Mammary epithelial cell (primary cell): ENCODE measurements at regions not wholly inside any gene's neighbourhood (a gene's known extent, or its start where the extent isn't known, plus 50 kb on each side); places are given as distances from the start of the nearest gene placed in this dataset.

Source experiments
- EZH2 ChIP-seq: IDR thresholded peaks from 2 replicates; pipeline ENCODE4 v1.6.1; 2012; ENCODE audit warnings: low read length, inconsistent platforms, borderline replicate concordance
- TF ChIP-seq, protein P1 (sequence below), 2 donors: IDR thresholded peaks in 1 of 2; conservative IDR thresholded peaks in 1 of 2; 2 replicates each; pipeline ENCODE4 v1.5.1; 2011 to 2012; ENCODE audit warnings: inconsistent platforms in 2 of 2, low read length in 2 of 2, mild to moderate bottlenecking in 2 of 2, control low read depth in 1 of 2, low read depth in 1 of 2; ENCODE audit not compliant: insufficient read depth in 1 of 2; ENCODE audit errors: extremely low read depth in 1 of 2

GRCh38 chr12:116432314-116432750, 126.8 kb upstream of the MAP1LC3B2 start:
- TF ChIP-seq, protein P1, sequence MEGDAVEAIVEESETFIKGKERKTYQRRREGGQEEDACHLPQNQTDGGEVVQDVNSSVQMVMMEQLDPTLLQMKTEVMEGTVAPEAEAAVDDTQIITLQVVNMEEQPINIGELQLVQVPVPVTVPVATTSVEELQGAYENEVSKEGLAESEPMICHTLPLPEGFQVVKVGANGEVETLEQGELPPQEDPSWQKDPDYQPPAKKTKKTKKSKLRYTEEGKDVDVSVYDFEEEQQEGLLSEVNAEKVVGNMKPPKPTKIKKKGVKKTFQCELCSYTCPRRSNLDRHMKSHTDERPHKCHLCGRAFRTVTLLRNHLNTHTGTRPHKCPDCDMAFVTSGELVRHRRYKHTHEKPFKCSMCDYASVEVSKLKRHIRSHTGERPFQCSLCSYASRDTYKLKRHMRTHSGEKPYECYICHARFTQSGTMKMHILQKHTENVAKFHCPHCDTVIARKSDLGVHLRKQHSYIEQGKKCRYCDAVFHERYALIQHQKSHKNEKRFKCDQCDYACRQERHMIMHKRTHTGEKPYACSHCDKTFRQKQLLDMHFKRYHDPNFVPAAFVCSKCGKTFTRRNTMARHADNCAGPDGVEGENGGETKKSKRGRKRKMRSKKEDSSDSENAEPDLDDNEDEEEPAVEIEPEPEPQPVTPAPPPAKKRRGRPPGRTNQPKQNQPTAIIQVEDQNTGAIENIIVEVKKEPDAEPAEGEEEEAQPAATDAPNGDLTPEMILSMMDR (conservative IDR thresholded peaks at IDR 0.05 in 1 of 2, IDR thresholded peaks at IDR 0.05 in 1 of 2; ENCODE audit: extremely low read depth in 1 of 2, insufficient read depth in 1 of 2, low read depth in 1 of 2, low read length in 2 of 2), result no peak
- no peak for TF ChIP-seq EZH2
